ENCODE measurements at regions not wholly inside any gene's neighbourhood (a gene's known extent, or its start where the extent isn't known, plus 50 kb on each side); places are given as distances from the start of the nearest gene placed in this dataset.

- TF ChIP-seq AFF4 (CRISPR knock-in tag; IDR thresholded peaks at IDR 0.05) = no peak
- no peak for TF ChIP-seq ZBTB44 (CRISPR knock-in tag; IDR thresholded peaks at IDR 0.05)
- TF ChIP-seq MED1 (CRISPR knock-in tag; IDR thresholded peaks at IDR 0.05) = peak; percentile 60
- no peak for TF ChIP-seq ZNF792 (CRISPR knock-in tag; IDR thresholded peaks at IDR 0.05)
- no peak for TF ChIP-seq CAMTA2 (CRISPR knock-in tag; IDR thresholded peaks at IDR 0.05; ENCODE audit: borderline replicate concordance)
- no peak for TF ChIP-seq ZNF382 (CRISPR knock-in tag; IDR thresholded peaks at IDR 0.05; ENCODE audit: borderline replicate concordance)
- peak; percentile 64; the same call in 1 of the 2 replicates for TF ChIP-seq MAFF (IDR thresholded peaks at IDR 0.05; ENCODE audit: low read depth, low read length)
- TF ChIP-seq STAT6 (CRISPR knock-in tag; IDR thresholded peaks at IDR 0.05; ENCODE audit: borderline replicate concordance) = no peak
- TF ChIP-seq YEATS2 (CRISPR knock-in tag; IDR thresholded peaks at IDR 0.05; ENCODE audit: borderline replicate concordance) = no peak
- no peak for TF ChIP-seq KDM5A (IDR thresholded peaks at IDR 0.05; ENCODE audit: borderline replicate concordance, low read length)
- TF ChIP-seq HOXD1 (CRISPR knock-in tag; IDR thresholded peaks at IDR 0.05) = no peak
- TF ChIP-seq STAT5B (CRISPR knock-in tag; IDR thresholded peaks at IDR 0.05) = no peak
- TF ChIP-seq GATAD2A (CRISPR knock-in tag; IDR thresholded peaks at IDR 0.05) = peak; percentile 70
- TF ChIP-seq ZNF598 (CRISPR knock-in tag; IDR thresholded peaks at IDR 0.05; ENCODE audit: borderline replicate concordance) = no peak
- no peak for TF ChIP-seq ZFP36L1 (CRISPR knock-in tag; IDR thresholded peaks at IDR 0.05)
- peak; percentile 50; the same call in 1 of the 2 replicates for TF ChIP-seq NCOA2 (CRISPR knock-in tag; IDR thresholded peaks at IDR 0.05)
- TF ChIP-seq MBD4 (IDR thresholded peaks at IDR 0.05; ENCODE audit: borderline replicate concordance, low read length) = no peak
- TF ChIP-seq TBX2 (CRISPR knock-in tag; IDR thresholded peaks at IDR 0.05; ENCODE audit: borderline replicate concordance) = peak; percentile 41; the same call in 1 of the 2 replicates
- no peak for TF ChIP-seq ZNF746 (CRISPR knock-in tag; IDR thresholded peaks at IDR 0.05)
- no peak for TF ChIP-seq ZNF619 (CRISPR knock-in tag; IDR thresholded peaks at IDR 0.05)
- no peak for TF ChIP-seq ZNF496 (CRISPR knock-in tag; IDR thresholded peaks at IDR 0.05; ENCODE audit: insufficient replicate concordance)
- TF ChIP-seq ZNF24 (IDR thresholded peaks at IDR 0.05) = no peak
Observed at GRCh38 chr5:71932655-71933338, 174.5 kb upstream of the MAP1B start (continued).
